Endothelial cell of umbilical vein (primary cell): ENCODE measurements at regions not wholly inside any gene's neighbourhood (a gene's known extent, or its start where the extent isn't known, plus 50 kb on each side); places are given as distances from the start of the nearest gene placed in this dataset.

Source experiments
- BruUV-seq: library from RNA; stranded (reverse); fragments of 400-500 nt; replicated peaks from 2 replicates; lab custom pipeline; 2021; lab: Mats Ljungman, UMichigan
- CTCF ChIA-PET: fragments of 300-600, 350-600 bp; sonication (Branson Sonifier 250); formaldehyde crosslinking; loops from one replicate; lab custom pipeline; 2021; ENCODE audit warnings: antibody characterized with exemption, inconsistent platforms; lab: Charles Lee
- POLR2A ChIA-PET: fragments of 300-600, 350-600 bp; sonication (Branson Sonifier 250); formaldehyde crosslinking; loops from one replicate; lab custom pipeline; 2021; ENCODE audit warnings: antibody characterized with exemption, inconsistent platforms; lab: Charles Lee
- DNase-seq: peaks from one replicate; pipeline ENCODE4 v3.0.0-alpha.2; 2011; ENCODE audit warnings: low read depth, low spot score
- FAIRE-seq: peaks from 2 replicates; lab custom pipeline; 2011; peaks lifted over from hg19 to GRCh38; lab: Jason Lieb, UNC
- H2AFZ ChIP-seq: 2 replicates; pipeline ENCODE4 v1.6.0; 2012; ENCODE audit warnings: low read depth, low read length, control low read depth, inconsistent platforms
- H3K27ac ChIP-seq: 2 replicates; pipeline ENCODE4 v1.5.1; 2011; ENCODE audit warnings: low read depth, mild to moderate bottlenecking, control low read depth, low read length, moderate library complexity; ENCODE audit not compliant: insufficient read depth
- H3K27me3 ChIP-seq, 2 experiments: 2 replicates each; pipeline versions ENCODE4 v1.6.0 to v1.6.1; 2011; ENCODE audit warnings: low read length in 2 of 2, mixed read lengths in 1 of 2; ENCODE audit not compliant: control insufficient read depth in 2 of 2, insufficient read depth in 2 of 2
- H3K36me3 ChIP-seq, 2 experiments: 2 replicates in 1 of 2; 3 replicates in 1 of 2; pipeline ENCODE4 v1.5.1; 2011; ENCODE audit warnings: low read length in 2 of 2, mild to moderate bottlenecking in 1 of 2, moderate library complexity in 1 of 2; ENCODE audit not compliant: control insufficient read depth in 2 of 2, insufficient read depth in 2 of 2; ENCODE audit errors: extremely low read depth in 1 of 2
- H3K4me1 ChIP-seq: 3 replicates; pipeline ENCODE4 v1.5.1; 2011; ENCODE audit warnings: mild to moderate bottlenecking, low read length; ENCODE audit not compliant: control insufficient read depth, insufficient read depth; ENCODE audit errors: extremely low read depth
- H3K4me2 ChIP-seq: 2 replicates; pipeline ENCODE4 v1.6.1; 2011; ENCODE audit warnings: low read length, control low read depth, mixed read lengths; ENCODE audit not compliant: insufficient read depth
- H3K4me3 ChIP-seq, 3 experiments: fragments of 200-600 bp in 1 of 3; sonication (generic), shearing (Covaris generic) in 1 of 3; replicated peaks in 1 of 3; 2 replicates each; pipeline ENCODE4 v1.5.1; 2011 to 2016; ENCODE audit warnings: control low read depth in 3 of 3, low read length in 3 of 3, mild to moderate bottlenecking in 2 of 3, inconsistent platforms in 1 of 3, low read depth in 1 of 3, moderate library complexity in 1 of 3; ENCODE audit not compliant: insufficient read depth in 1 of 3
- H3K79me2 ChIP-seq: 2 replicates; pipeline ENCODE4 v1.6.0; 2012; ENCODE audit warnings: low read length, inconsistent platforms; ENCODE audit not compliant: control insufficient read depth, insufficient read depth
- H3K9ac ChIP-seq: replicated peaks from 2 replicates; pipeline ENCODE3; 2011; ENCODE audit warnings: low read length, control low read depth; ENCODE audit not compliant: insufficient read depth; ENCODE audit errors: extremely low read depth
- H3K9me1 ChIP-seq: replicated peaks from 3 replicates; pipeline ENCODE4 v1.6.0; 2011; ENCODE audit warnings: mild to moderate bottlenecking, low read length; ENCODE audit not compliant: control insufficient read depth, insufficient read depth; ENCODE audit errors: extremely low read depth
- H3K9me3 ChIP-seq: replicated peaks from 2 replicates; pipeline ENCODE4 v1.5.1; 2012; ENCODE audit warnings: low read length, inconsistent platforms; ENCODE audit not compliant: control insufficient read depth, insufficient read depth
- H4K20me1 ChIP-seq: replicated peaks from 2 replicates; pipeline ENCODE3; 2011; ENCODE audit warnings: mild to moderate bottlenecking, low read length; ENCODE audit not compliant: control insufficient read depth, insufficient read depth; ENCODE audit errors: extremely low read depth
- EZH2 ChIP-seq: IDR thresholded peaks from 2 replicates; pipeline ENCODE4 v1.6.1; 2012; ENCODE audit warnings: borderline replicate concordance, low read depth, mild to moderate bottlenecking, moderate library complexity, low read length, inconsistent platforms; ENCODE audit not compliant: severe bottlenecking
- FOS ChIP-seq: IDR thresholded peaks from 2 replicates; pipeline ENCODE4 v1.6.1; 2011; ENCODE audit warnings: mild to moderate bottlenecking, low read length, moderate library complexity, borderline replicate concordance; ENCODE audit not compliant: insufficient read depth
- GATA2 ChIP-seq: IDR thresholded peaks from 2 replicates; pipeline ENCODE4 v1.7.0; 2011; ENCODE audit warnings: low read depth, mild to moderate bottlenecking, moderate library complexity, mixed read lengths, low read length; ENCODE audit not compliant: insufficient read length, insufficient read depth
- JUN ChIP-seq: IDR thresholded peaks from 2 replicates; pipeline ENCODE4 v1.6.1; 2011; ENCODE audit warnings: borderline replicate concordance, low read depth; ENCODE audit not compliant: insufficient read length, insufficient read depth
- MYC ChIP-seq: IDR thresholded peaks from one replicate; pipeline ENCODE4 v1.6.1; 2011; ENCODE audit warnings: mild to moderate bottlenecking, low read depth, low read length
- POLR2A ChIP-seq: IDR thresholded peaks from 2 replicates; pipeline ENCODE4 v1.6.1; 2012; ENCODE audit warnings: low read depth, mild to moderate bottlenecking, control low read depth, low read length
- POLR2AphosphoS5 ChIP-seq: IDR thresholded peaks from 2 replicates; pipeline ENCODE4 v1.6.1; 2012; ENCODE audit warnings: low read depth, mild to moderate bottlenecking, control low read depth, low read length, moderate library complexity; ENCODE audit not compliant: insufficient read depth
- dilution Hi-C: fragments of 300-500 bp; cut with MboI; formaldehyde crosslinking; loops from one replicate; pipeline ENCODE4 v1.15.0; 2019; ENCODE audit warnings: low sequenced_read_pairs; ENCODE audit not compliant: extremely low pct_ligation_motif_present
- intact Hi-C: fragments of 100-400 bp; cut with micrococcal nuclease; formaldehyde crosslinking; loops from one replicate; pipeline ENCODE4 v1.10.0; 2022
- TF ChIP-seq, protein P1 (sequence below), 2 donors: IDR thresholded peaks; 1 replicate in 1 of 2; 2 replicates in 1 of 2; pipeline ENCODE4 v1.5.1; 2011; ENCODE audit warnings: low read length in 2 of 2, mild to moderate bottlenecking in 2 of 2, moderate library complexity in 2 of 2, control low read depth in 1 of 2, inconsistent platforms in 1 of 2, low read depth in 1 of 2; ENCODE audit not compliant: insufficient read depth in 1 of 2; ENCODE audit errors: extremely low read depth in 1 of 2
- TF ChIP-seq, protein P2 (sequence below): IDR thresholded peaks from 2 replicates; pipeline ENCODE4 v1.6.1; 2011; ENCODE audit not compliant: insufficient read depth, insufficient read length

GRCh38 chr10:64959883-64960282 lies 1438.7 kb downstream of the REEP3 start:
- H4K20me1 ChIP-seq, result no peaks in the 10 kb centered on the region
- H3K27me3 ChIP-seq, result no peaks in the 10 kb centered on the region
- H3K27ac ChIP-seq, result no peak overlapping the region
- FAIRE-seq (no peak), DNase-seq (no peak)
- TF ChIP-seq POLR2AphosphoS5, result no peak
- TF ChIP-seq FOS, result no peak
- TF ChIP-seq JUN, result no peak
- TF ChIP-seq EZH2, result no peak
- no peak for TF ChIP-seq MYC
- TF ChIP-seq, protein P1, sequence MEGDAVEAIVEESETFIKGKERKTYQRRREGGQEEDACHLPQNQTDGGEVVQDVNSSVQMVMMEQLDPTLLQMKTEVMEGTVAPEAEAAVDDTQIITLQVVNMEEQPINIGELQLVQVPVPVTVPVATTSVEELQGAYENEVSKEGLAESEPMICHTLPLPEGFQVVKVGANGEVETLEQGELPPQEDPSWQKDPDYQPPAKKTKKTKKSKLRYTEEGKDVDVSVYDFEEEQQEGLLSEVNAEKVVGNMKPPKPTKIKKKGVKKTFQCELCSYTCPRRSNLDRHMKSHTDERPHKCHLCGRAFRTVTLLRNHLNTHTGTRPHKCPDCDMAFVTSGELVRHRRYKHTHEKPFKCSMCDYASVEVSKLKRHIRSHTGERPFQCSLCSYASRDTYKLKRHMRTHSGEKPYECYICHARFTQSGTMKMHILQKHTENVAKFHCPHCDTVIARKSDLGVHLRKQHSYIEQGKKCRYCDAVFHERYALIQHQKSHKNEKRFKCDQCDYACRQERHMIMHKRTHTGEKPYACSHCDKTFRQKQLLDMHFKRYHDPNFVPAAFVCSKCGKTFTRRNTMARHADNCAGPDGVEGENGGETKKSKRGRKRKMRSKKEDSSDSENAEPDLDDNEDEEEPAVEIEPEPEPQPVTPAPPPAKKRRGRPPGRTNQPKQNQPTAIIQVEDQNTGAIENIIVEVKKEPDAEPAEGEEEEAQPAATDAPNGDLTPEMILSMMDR (IDR thresholded peaks at IDR 0.05; ENCODE audit: extremely low read depth in 1 of 2, insufficient read depth in 1 of 2, low read depth in 1 of 2, low read length in 2 of 2), result no peak
- TF ChIP-seq GATA2, result no peak
- TF ChIP-seq POLR2A, result no peak
- TF ChIP-seq, protein P2, sequence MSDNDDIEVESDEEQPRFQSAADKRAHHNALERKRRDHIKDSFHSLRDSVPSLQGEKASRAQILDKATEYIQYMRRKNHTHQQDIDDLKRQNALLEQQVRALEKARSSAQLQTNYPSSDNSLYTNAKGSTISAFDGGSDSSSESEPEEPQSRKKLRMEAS, result no peak
- no peak overlapping the region for H3K4me2 ChIP-seq
- no peaks in the 10 kb centered on the region for H3K9me3 ChIP-seq
- no peaks in the 10 kb centered on the region for H3K9me1 ChIP-seq
- no peak overlapping the region for H2AFZ ChIP-seq
- intact Hi-C loops, result no loop called here
- ChIA-PET POLR2A (no interaction called here), CTCF (no interaction called here)
- no peaks in the 10 kb centered on the region for H3K36me3 ChIP-seq
- no peaks in the 10 kb centered on the region for H3K4me1 ChIP-seq
- H3K79me2 ChIP-seq, result no peaks in the 10 kb centered on the region
- H3K4me3 ChIP-seq, result no peak overlapping the region
- dilution Hi-C loops, result no loop called here
- no TSS peak for BruUV-seq
- H3K9ac ChIP-seq, result no peak overlapping the region
